ENCODE measurements at regions not wholly inside any gene's neighbourhood (a gene's known extent, or its start where the extent isn't known, plus 50 kb on each side); places are given as distances from the start of the nearest gene placed in this dataset.

DNA sequence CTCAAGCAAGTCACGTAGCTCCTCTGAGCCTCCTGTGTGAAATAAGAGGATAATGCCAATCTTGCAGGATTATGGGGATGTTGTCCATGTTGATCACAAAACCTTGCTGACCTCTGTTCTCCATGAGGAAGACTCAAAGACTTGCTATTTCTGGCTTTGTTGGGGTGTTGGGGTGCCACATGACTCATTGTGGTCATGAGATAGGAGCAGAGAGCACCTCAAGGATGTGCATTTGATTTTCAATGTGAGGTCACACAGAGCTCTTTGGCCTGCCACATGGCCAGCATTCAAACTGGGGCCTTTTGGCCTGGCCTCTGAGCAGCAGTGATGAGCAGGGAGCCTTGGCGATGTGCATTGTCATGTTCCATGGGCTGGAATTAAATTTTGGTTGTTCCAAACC lies 380.3 kb downstream of the GADD45G start:
- DNase-seq, result no peak

DNA sequence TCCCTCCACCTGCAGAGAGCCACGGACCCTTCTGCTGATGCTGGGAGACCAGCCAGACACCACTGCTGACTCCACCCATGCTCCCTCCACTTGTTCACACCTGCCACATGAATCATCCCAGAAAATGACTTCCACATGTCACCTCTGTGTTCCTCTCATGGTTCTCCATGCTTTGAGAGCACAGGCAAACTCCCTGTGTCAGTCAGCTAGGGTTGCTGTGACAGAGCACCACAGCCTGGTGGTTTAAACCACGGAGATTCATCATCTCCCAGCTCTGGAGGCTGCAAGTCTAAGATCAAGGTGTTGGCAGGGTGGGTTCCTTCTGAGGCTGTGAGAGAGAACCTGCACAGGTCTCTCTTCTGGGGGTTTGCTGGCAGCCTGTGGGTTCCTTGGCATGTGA lies 381.4 kb downstream of the GADD45G start:
- DNase-seq, result no peak

DNA sequence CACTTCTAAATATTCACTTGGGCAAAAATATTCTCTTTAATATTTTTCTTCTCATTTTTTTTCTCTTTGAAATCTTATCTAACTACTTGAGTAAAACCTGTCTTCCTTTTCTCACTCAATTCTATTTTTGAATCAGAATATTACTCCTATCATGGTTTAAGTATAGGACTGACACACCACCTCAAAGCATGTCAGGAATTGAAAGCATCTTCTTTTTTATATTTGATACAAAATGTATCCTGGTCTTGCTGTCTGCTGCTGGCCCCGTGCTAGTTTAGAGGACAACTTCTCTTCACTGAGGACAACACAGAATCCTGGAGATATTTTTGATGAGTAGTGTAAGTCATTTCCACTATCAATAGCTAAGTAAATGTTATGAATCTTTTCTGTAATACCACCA lies 383.6 kb downstream of the GADD45G start:
- DNase-seq, result no peak

DNA sequence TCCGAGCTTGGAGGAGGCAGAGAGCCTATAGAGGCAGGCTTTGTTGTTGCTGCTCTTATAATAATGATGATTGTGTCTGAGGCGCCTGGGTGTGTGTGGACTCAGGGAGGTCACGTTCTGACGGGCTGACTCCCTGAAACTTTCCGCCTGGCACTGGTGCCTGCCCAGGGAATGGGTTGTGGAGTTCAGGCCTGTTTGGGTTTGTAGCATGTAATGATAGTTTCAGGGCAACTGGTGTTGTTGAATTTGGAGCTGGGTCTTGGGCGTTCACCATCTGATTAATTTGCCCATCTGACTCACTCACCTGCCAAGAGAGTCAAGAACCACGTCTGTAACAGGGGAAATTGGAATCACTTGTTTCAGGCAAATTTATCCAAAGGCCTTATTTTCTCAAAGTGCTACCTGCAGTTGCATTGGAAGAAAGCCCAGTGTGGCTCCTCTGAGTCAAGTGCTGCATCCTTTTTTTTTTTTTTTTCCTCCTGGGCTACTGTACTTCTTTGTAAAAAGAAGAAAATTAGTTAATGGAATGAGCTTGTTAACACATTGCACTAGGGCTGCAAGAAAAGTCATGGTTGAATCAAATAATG lies 386.5 kb downstream of the GADD45G start:
- DNase-seq, result no peak

DNA sequence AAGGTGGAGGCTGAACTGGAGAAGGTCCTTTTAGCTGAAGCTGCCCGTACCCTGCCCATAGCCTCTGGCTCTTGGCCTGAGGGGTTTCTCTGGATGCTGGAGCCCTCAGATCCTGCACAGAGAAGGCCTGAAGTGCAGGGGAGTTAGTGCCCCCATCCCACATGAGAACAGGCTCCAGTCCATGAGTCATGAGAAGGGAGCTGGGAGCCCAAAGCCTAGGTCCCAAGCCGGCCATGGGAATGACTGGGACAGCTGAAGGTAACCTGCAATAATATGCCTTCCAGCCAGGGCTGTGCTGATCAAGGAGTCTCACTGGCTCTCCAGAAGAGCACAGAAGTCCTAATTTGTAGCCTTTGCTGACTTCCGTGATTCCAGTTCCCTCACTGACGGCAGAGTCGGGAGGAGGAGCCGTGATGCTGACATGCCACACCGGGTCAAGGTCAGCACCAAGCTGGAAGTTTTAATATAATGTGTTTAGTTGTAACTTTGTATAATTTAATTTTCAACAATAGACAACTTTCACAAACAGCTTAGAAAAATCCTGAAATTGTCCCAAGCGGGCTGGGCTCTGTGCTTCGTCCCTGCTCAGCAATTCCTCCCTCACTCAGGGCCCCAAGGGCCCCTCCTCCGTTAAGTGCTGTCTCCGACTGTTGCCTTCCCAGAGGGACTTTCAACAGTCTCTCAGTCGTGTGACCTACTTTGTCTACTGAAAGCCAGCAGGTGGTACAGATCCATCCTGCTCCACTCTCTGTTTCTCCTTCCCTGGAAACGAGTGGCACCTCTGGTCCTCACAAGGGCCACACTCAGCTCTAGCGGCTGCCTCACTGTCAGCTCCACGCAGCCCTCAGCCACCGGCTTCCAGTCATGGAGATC lies 387.8 kb downstream of the GADD45G start:
- no peak for DNase-seq

DNA sequence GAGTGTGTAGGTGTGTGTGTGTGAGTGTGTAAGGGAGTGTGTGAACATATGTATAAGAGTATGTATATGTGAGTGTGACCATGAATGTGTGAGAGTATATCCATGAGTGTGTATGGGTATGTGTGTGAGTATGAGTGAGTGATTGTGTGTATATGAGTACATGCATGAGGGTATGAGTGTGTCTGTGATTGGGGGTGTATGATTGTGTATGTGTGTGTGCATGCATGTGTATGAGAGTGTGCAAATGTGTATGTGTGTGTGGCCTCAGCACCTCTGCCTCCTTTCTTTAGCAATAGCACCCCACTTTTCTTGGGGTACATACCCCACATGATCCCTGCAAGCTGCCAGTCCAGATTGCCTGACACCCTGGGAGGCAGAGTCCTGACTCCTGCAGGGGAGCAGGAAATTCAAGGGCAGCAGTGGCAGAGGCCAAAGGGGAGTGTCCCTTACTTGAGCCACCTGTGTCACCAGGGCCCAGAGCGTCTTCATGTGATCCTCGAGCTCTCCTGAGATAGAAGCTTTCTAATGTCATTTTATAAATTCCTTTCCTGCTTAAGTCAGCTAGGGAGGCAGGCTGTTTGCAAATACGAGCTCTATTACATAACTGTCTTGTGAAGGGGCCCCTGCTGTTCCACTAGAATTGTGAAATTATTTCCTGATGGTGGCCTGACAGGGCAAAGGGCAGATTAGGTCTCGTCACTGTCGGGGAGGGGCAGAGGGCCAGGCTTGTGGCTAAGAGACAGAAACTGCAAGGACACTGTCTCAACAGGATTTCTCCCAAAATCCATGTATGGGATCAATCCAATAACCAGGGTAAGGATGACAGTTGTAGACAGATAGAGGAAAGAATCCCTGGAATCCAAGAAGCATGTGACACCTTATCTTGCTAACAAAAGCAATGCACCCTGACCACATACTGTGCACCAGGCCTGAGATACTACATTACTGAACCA lies 389.1 kb downstream of the GADD45G start:
- DNase-seq, result no peak

DNA sequence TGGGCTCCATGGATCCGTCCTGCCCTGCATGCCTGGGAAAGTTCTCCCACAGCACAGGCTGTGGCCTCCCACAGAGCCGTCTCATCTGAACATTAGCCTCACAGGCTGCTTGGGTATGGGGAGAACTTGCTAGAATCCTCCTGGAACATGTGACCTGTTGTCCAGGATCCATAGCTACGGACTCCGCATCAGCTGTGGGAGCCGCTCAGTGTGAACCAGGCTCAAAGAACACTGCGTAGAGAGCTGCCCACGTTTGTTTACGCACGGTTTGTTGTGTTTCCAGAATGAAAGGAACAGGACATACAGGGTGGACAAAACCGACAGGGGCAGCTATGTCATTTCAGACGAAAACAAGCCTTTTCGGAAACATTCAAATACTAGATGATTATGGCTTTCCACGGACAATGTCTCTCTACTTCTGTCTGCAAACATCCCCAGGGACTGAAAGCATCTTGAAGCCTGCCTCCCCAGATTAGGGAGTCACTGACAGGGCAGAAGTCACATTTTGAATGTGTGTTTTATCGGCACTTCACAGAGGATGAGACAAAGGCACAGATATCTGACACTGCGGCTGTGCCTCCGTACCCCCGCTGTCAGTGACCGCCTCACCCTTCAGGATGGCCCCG lies 390.3 kb downstream of the GADD45G start:
- no peak for DNase-seq

DNA sequence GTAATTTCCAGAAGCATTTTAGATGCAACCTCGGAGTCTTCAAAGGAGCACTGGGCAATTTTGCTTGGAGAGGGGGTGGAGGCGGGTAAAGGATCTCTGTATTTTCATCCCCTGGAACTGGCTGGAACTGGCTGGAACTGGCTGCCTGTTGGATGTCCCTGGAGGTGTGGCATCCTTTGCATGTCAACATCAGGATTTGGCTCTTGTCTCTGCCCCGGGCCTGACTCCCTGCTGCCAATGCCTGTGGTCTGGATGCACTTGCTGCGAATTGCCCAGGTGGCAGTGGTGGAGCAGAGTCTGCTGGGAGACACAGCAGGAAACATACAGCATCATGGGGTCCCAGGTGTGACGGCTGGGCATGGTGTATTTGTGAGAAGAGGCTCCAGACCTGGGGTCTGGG lies 391.3 kb downstream of the GADD45G start:
- DNase-seq, result no peak

DNA sequence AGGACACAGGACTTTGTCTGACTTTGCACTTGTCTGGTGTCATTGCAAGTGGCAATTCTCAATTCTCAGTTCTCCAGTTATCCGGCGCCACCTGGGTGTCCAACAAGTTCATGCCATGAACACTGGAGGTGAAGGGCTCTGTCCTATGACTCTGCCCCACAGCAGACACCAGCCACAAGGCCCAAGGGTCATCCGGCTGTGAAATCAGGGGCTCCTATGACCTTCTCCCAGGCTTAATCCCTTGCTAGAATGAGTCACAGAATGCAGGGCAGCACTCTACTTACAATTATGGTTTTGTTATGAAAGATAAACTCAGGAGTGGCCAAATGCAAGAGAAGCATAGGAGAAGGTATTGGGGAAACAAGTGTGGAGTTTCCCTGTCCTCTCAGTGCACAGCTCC lies 392.0 kb downstream of the GADD45G start:
- no peak for DNase-seq

DNA sequence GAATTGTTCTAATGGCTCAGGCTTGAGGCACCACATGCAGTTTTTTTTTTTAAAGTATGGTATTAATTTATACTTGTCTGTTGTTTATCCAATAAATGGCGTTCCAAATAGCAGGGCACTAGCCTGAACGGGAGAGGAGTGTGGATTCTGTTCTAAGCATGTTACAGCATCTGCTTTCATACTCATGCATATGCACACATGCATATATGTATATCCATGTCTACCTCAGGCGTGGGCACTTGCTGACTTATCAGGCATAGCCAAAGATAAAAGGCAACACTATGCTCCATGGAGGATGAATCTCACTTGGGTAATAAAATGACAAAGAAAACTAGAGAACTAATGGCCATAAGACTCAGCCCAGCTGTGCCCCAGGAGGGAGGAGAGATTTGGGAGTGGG lies 393.8 kb downstream of the GADD45G start:
- no peak for DNase-seq

DNA sequence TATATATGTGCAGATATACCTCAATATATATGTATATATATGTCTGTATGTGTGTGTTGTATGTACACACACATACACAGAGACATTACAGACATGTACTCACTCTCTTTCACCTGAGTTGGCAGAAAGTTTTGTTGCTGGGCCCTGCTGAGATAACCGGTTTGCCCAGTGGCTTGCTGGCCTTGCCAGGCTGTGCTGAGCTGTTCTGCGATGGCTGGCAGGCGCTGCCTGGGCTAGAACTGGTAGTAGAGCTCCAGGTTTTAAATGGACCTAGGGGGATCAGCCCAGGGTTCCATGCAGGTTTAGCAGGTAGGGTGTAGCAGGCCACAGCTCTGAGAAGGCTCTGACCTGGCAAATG lies 394.3 kb downstream of the GADD45G start:
- DNase-seq, result no peak

DNA sequence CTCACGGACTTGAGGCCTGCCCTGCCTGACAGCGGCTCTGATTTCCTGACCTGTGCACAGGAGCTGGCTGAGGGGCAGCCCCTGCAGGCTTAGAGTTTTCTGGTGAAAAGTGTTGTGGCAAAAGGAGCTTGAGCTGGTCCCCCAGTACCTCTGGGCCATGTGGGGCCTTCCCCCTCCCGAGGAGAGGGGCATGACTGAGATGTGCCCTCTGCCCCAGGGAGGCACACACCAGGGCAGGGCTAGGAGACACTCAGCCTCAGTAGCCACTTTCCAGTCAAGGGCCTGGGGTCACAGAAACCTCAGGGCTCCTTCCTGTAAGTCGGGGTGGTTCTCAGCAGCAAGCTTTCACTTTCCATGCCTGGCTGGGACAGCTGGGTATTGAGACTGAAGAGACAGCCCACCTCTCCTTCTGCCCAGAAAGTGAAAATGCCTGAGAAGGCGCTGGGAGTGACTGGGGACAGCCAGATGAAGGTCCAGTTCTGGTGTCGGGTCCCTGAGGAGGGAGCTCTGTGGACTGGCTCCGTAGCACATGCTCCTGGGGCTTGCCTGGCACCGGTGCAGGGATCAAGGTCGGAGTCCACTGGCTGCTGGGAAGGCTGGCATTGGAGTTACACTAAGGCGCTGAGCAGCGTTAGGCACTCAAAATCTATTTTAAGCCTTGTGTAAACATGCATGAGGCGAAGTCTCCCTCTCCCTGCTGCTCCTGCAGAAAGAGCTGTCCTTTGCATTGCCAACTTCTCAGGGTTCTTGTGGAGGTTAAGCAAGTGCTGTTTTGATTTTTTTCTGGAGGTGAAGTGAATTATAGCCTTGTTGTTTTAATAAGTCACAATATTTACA lies 394.9 kb downstream of the GADD45G start:
- no peak for DNase-seq

DNA sequence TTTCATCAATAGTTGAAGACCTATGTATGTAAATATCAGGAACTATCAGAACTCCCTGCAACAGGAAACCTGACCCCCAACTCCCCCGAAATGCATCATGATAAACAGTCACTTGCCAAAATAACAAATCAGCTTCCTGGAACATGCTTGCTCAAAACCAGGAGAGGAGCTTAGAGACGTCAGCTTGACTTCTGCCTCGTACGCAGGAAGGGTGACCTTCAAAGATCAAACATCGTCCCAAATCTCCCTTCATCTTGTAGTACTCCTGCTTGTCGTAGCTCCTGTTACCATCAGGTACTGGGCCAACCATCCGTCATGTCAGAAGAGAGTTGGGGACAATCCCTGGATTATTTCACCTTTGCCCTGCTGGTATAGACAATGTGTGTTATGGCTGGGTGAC lies 396.1 kb downstream of the GADD45G start:
- DNase-seq, result no peak

DNA sequence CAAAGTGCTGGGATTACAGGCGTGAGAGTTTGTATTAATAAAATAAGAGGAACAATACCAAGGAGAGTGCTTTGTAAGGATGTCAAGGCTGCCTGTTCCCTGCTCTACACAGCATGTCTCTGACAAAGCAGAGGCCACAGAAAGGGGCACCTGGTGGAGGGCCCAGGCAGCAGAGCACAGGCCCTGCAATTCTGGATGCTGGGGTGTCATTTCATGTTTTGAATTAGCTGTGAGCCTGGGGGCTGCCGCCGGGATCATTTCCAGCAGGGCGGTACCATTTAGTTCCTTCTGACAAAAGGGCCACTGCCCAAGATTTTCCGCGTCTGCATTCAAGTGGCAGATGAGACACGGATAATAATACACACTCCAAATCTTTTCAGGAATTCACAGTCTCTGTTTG lies 396.9 kb downstream of the GADD45G start:
- DNase-seq, result no peak

DNA sequence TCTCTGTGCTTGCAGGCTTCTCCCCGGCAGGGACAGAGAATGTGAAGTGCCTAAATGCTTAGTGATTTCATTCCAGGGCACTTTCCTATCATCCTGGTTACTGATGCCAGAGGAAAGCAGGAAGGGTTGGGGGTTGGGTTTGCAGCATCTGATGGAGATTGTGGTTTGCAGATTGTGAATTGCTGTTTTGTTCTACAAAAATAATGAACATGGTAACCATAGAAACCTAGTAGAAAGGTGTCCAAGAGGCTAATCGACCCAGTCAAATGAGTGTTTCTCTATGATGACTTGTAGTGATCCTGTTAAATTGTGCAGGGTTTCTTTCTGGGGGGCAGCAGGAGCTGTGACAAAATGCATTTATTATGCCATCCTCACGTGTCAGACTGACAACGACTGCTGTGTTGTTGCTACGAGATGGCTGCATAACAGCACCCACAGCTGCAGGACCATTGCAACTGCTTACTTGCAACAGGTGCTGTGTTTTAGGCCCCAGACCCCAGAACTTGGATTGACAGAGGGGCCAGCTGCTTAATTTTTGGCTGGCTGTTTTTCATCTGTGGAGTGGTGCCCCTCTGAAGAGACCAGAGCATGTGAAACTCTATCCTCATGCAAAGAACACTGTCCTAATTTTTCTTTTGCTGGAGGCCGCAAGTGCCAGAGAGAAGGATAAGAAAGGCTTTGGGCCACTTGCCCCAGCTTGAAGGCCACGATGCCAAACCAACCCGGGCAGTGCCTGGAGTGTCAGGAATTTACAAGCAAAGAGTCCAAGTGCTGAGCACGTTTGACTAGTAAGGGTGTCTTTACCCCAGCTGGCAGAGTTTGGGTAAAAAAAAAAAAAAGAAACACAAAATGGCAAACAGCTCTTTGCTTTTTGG lies 397.8 kb downstream of the GADD45G start:
- DNase-seq, result no peak

DNA sequence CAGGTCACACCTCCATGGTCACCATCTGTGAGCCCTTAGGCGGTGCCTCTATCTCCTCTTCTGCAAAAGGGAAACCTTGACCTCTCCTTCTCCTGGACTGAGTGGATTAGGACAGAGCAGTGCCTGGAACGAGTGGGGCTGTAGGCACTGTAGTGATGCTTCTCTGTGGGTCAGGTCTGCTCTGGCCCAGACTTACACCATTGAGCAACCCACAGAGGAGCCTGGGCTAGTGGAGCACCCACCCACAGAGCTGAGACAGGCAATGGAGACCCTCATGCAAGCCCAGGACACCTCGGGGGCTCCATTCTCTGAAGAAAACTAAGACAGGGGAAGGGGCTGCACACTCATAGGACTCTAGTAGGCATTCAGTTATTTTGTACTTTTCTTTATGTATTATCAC lies 400.6 kb downstream of the GADD45G start:
- no peak for DNase-seq

DNA sequence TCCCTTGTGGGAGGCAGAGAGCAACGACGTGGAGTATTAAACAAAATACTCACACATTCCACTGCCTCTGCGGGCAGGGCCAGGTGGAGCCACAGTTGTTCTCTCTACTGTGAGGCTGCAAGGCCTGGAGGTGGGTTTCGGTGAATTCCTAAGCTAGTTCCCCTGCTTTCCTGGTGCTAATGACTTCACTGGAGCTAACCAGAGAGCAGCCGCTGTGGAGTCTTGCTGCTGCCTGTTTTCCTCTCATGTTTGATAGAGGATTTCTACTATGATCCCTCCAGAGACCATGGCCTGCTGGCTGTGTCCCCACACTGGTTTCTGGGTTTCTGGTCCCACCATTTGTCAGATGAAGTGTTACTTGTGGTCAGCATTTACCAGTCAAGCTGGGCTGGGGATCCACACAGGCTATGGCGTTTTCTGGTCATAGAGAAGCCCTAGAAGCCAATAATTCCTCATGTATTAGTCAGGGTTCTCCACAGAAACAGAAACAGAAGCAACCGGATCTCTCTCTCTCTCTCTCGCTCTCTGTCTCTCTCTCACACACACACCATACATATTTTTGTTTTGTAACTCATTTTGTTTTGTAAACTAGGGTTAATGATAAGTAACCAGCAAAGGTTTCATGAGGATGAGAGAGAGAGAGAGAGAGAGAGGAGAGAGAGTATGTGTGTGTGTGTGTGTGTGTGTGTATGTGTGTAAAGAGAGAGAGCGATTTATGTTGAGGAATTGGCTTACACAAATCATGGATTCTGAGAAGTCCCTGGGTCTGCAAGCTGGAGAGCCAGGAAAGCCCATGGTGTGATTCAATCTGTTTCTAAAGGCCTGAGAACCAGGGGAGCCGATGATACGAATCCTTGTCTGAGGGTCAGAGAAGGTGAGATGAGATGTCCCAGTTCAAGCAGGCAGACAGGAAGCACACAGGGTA lies 403.0 kb downstream of the GADD45G start:
- DNase-seq, result no peak

DNA sequence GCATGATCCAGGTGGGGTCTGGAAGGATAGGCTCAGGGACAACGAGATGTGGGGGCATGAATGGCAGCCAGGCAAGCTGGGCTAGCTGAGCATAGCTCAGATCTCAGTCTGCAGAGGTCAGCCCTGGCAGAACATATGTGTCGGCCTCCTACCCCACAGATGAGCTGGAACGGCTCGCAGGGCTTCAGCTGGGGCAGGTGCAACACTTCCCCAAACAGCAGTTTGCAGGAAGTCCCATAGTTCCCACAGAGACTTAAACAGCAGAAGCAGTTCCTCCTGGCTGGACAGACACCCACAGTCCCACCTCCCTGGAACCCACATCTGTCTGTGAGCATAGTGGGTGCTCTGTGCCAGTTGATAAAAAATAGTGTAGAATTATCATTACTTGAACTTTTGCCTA lies 404.6 kb downstream of the GADD45G start:
- no peak for DNase-seq

DNA sequence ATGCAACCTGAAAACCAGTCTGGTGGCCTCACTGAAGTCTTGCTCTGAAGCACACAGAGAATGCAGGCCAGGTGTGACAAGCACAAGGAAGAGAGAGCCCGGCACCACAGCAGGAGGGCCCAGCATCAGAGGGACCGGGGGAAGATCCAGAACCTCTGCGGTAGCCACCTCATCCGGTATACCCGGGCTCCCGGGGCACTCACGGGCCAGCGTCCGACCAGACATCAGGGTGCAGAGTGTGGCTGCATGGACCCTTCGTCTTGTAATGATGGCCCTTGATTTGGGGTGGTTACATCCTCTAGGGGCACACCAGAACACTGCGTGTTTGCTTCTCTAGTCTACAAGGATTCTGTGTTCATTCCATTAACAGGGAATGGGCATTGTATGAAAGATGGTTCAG lies 406.0 kb downstream of the GADD45G start:
- no peak for DNase-seq

DNA sequence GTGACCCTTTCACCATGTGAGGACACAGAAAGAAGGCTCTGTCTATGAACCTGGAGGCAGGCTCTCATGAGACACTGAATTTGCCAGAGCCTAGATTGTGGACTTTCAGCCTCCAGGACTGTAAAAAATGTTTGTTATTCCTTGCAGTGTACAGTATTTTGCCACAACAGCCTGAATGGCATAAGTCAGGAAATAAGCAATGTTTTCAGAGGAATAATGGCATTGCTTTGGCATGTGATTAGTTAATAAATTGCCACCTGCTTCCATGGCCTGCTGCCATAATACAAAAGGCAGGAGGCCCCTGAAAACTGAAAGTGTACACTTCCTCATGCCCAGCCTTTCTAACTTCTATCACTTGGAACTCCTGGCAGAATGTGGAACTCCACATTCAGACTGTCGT lies 408.1 kb downstream of the GADD45G start:
- DNase-seq, result no peak

Measured in effector CD4-positive, alpha-beta T cell (primary cell).